H54 (cell line): ENCODE measurements at regions not wholly inside any gene's neighbourhood (a gene's known extent, or its start where the extent isn't known, plus 50 kb on each side); places are given as distances from the start of the nearest gene placed in this dataset.
"Not testable (repeated sequence)": the region's sequence is repeated elsewhere in the genome, so short reads cannot be mapped to it uniquely, and the experiment has no call there.

Experiments used
- DNase-seq: peaks from one replicate; pipeline ENCODE4 v3.0.0; 2011; ENCODE audit warnings: low spot score, mixed read lengths; ENCODE audit not compliant: insufficient read length
- FAIRE-seq: peaks from 3 replicates; lab custom pipeline; 2011; peaks lifted over from hg19 to GRCh38; lab: Jason Lieb, UNC
- POLR2A ChIP-seq: IDR thresholded peaks from 2 replicates; pipeline ENCODE4 v1.6.1; 2011; ENCODE audit warnings: low read depth, mild to moderate bottlenecking, low read length

GRCh38 chr2:217360111-217360510 is 500.2 kb upstream of the TNP1 start:
- TF ChIP-seq POLR2A = no peak
- DNase-seq (no peak), FAIRE-seq (no peak)

GRCh38 chr2:217357886-217358620 is 498.2 kb upstream of the TNP1 start:
- DNase-seq (no peak), FAIRE-seq (no peak)
- TF ChIP-seq POLR2A = no peak

- FAIRE-seq = no peak
- no peak for DNase-seq
These were observed 496.9 kb upstream of the TNP1 start for GRCh38 chr2:217356781-217357180.

DNA sequence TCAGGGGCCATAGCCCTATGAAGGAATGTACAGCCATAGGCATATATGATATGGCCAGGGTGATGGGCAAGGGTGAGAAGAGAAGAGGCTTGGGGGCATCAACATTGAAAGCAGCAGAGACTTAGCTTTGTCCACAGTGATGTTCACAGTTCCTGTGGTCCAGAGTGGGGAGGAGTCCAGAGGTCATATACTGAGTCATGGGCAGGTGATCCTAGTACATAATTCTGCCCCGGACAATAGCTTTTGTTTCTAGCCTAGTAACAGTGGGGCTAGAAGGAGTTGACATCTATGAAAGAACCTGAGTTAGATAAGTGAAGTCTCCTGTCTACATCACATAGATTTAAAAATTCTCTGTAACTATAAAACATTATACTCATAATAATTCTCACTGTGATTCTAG is 496.3 kb upstream of the TNP1 start:
- FAIRE-seq = no peak
- DNase-seq = no peak
- no peak for TF ChIP-seq POLR2A

More at GRCh38 chr2:217356781-217357180, 496.9 kb upstream of the TNP1 start:
- no peak for TF ChIP-seq POLR2A

DNA sequence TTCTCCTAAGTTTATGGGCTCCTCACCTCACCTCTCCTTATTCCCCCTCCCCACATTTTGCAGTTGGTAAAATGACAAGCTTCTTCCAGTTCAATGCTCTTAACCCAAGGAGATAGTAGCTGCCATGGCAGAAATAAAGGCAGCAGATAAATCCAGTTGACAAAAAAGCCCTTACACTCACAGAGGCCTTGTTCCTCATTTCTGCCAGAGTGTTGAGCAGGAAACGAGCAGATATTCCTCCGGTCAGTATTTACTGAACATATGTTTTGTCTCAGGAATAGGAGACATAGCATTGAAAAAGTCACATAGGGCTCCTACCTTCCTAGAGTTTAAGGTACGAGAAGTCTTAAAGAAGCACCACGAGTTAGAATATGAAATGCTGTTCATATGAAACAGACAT is 493.7 kb upstream of the TNP1 start:
- FAIRE-seq (no peak), DNase-seq (no peak)
- no peak for TF ChIP-seq POLR2A

- TF ChIP-seq POLR2A = no peak
- FAIRE-seq (no peak), DNase-seq (no peak)
These were observed 491.5 kb upstream of the TNP1 start for GRCh38 chr2:217351378-217351777.

DNA sequence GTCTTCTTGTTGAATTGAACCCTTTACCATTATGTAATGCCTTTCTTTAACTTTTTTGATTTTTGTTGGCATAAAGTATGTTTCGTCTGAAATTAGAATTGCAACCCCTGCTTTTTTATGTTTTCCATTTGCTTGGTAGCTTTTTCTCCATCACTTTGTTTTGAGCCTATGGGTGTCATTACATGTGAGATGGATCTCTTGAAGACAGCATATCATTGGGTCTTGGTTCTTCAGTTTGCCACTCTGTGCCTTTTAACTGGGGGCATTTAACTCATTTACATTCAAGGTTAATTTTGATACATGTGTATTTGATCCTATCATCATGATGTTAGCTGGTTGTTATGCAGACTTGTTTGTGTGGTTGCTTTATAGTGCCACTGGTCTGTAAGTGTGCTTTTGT is 489.4 kb upstream of the TNP1 start:
- DNase-seq (no peak), FAIRE-seq (no peak)

DNA sequence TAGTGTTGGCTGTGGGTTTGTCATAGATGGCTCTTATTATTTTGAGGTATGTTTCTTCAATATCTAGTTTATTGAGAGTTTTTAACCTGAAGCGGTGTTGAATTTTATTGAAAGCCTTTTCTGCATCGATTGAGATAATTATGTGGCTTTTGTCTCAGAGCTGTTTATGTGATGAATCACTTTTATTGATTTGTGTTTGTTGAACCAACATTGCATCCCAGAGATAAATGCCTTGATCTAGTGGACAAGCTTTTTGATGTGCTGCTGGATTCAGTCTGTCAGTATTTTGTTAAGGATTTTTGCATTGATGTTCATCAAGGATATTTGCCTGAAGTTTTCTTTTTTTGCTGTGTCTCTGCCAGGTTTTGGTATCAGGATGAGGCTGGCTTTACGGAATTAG is 487.8 kb upstream of the TNP1 start:
- FAIRE-seq = not testable (repeated sequence)

More for the DNA sequence above, 489.4 kb upstream of the TNP1 start:
- no peak for TF ChIP-seq POLR2A

GRCh38 chr2:217346043-217346442 is 486.2 kb upstream of the TNP1 start:
- FAIRE-seq, DNase-seq: not testable (repeated sequence)

More for the DNA sequence above, 487.8 kb upstream of the TNP1 start:
- DNase-seq = not testable (repeated sequence)

GRCh38 chr2:217340899-217341298 is 481.0 kb upstream of the TNP1 start:
- DNase-seq (no peak), FAIRE-seq (no peak)
- TF ChIP-seq POLR2A = no peak

GRCh38 chr2:217340176-217340575 is 480.3 kb upstream of the TNP1 start:
- DNase-seq (no peak), FAIRE-seq (no peak)
- TF ChIP-seq POLR2A = no peak

- DNase-seq = no peak
- no peak for TF ChIP-seq POLR2A
- FAIRE-seq = no peak
These were observed 479.9 kb upstream of the TNP1 start for GRCh38 chr2:217339753-217340152.

- DNase-seq (no peak), FAIRE-seq (no peak)
These were observed 478.5 kb upstream of the TNP1 start for GRCh38 chr2:217338306-217338916.

GRCh38 chr2:217337771-217338170 is 477.9 kb upstream of the TNP1 start:
- FAIRE-seq (no peak), DNase-seq (no peak)

More at GRCh38 chr2:217338306-217338916, 478.5 kb upstream of the TNP1 start:
- TF ChIP-seq POLR2A = no peak

DNA sequence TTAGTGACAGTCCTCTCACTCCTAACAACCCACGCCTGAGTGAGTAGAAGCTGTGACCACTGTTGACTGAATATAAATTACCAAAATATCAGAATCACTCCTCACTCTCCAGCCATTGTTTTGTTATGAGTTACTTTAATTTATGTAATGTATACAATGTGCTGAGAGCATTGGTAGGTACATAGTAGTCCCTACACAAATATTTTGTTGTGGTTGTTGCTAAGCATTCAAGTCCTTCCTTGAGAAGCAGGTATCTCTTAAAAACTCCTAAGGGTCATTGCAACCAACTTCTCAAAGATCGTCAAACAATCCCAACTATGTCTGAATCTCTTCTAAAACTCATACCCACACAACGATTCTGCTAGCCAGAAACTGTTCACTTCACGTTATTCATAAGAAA is 476.8 kb upstream of the TNP1 start:
- no peak for TF ChIP-seq POLR2A
- FAIRE-seq = no peak

More at GRCh38 chr2:217337771-217338170, 477.9 kb upstream of the TNP1 start:
- TF ChIP-seq POLR2A = no peak

More for the DNA sequence above, 476.8 kb upstream of the TNP1 start:
- no peak for DNase-seq
